ENCODE measurements at regions not wholly inside any gene's neighbourhood (a gene's known extent, or its start where the extent isn't known, plus 50 kb on each side); places are given as distances from the start of the nearest gene placed in this dataset.

DNA sequence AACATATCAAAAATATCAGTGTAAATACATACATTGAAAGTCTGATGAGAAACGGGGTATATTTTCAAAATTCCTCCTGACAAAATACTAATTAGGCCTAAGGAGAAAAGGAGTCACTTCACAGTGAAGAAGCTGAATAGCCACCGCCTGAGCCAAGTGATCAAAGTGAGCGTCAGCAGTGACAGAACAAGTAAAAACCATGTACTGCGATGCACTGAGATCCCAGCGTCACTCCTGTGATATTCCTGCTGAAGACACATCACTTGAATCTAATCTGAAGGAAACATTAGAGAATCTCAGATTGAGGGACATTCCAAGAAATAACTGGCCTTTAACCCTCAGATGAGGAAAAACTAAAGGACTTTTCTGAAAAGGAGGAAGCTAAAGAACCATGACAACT is 285.3 kb downstream of the EN1 start:
- TF ChIP-seq, protein P1, sequence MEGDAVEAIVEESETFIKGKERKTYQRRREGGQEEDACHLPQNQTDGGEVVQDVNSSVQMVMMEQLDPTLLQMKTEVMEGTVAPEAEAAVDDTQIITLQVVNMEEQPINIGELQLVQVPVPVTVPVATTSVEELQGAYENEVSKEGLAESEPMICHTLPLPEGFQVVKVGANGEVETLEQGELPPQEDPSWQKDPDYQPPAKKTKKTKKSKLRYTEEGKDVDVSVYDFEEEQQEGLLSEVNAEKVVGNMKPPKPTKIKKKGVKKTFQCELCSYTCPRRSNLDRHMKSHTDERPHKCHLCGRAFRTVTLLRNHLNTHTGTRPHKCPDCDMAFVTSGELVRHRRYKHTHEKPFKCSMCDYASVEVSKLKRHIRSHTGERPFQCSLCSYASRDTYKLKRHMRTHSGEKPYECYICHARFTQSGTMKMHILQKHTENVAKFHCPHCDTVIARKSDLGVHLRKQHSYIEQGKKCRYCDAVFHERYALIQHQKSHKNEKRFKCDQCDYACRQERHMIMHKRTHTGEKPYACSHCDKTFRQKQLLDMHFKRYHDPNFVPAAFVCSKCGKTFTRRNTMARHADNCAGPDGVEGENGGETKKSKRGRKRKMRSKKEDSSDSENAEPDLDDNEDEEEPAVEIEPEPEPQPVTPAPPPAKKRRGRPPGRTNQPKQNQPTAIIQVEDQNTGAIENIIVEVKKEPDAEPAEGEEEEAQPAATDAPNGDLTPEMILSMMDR (IDR thresholded peaks at IDR 0.05; ENCODE audit: low read length) = no peak
- TF ChIP-seq EZH2 (IDR thresholded peaks at IDR 0.05; ENCODE audit: borderline replicate concordance, low read length) = no peak
